ENCODE measurements at regions not wholly inside any gene's neighbourhood (a gene's known extent, or its start where the extent isn't known, plus 50 kb on each side); places are given as distances from the start of the nearest gene placed in this dataset.
A peak's percentile ranks its signal among the peaks of the same experiment; 100 is the strongest.

DNA sequence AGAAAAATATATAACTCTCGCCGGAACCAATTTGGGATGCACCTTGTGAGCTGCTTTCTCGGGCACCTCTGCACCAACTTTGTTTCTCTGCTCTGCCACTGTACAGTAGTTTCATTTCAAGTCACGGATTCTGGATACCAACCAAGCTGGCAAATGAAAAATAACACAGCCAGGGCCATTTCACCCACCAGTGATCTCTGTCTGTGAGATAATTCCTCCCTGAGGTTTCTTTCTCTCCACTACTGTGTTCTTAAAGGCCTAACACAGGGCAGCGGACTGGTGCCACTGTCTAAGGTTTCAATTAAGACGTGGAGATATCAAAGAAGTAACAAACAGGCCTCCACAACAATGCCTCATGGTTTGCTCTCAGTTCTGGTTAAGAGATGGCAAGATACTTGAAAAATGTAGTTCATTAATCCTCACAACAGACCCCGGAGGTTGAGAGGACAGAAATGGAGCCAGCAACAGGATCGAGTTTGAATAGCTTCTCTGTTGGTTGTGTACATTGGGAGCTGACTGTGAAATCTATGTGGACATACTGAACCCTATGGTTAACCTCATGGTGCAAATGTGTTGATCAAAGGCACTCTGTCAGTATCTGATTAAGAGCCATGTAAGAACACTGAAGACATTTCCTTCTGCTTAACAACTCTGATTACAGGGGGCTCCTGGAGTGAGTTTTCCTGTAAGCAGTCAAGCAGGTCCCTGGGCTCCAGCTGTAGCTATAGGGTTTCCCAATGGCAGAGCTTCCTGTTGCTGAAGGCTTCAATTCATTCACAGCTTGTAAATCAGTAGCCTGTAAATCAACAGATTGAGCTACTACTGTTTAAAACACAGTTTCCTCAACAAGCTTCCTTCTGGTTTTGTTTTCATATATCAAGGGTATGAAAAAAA is 470.5 kb downstream of the EPHA3 start:
- Histone ChIP-seq H3K36me3 (ENCODE audit: control insufficient read depth, insufficient read depth, low read length) (no peaks in the 10 kb centered on the region), H3K4me3 (ENCODE audit: low read depth, low read length) (no peak overlapping the region), H3K4me1 (ENCODE audit: control insufficient read depth, insufficient read depth, low read length) (no peaks in the 10 kb centered on the region), H3K9me3 (ENCODE audit: control insufficient read depth, insufficient read depth, low read length) (no peaks in the 10 kb centered on the region), H3K27ac (ENCODE audit: low read depth, low read length) (no peak overlapping the region), H3K27me3 (ENCODE audit: control insufficient read depth, insufficient read depth, low read length) (peaks cover 9% of the 10 kb centered on the region)
- peak; percentile 5 to 73 (median 18) for DNase-seq (ENCODE audit: low read depth in 4 of 6, low spot score in 6 of 6)
- WGBS (ENCODE audit: insufficient coverage), result 44% methylated on average over 5 of the region's 8 CpGs

GRCh38 chr3:89580859-89581258 is 473.4 kb downstream of the EPHA3 start:
- Histone ChIP-seq H3K36me3 (ENCODE audit: control insufficient read depth, insufficient read depth, low read length) (no peaks in the 10 kb centered on the region), H3K27ac (ENCODE audit: low read depth, low read length) (no peak overlapping the region), H3K4me3 (ENCODE audit: low read depth, low read length) (no peak overlapping the region), H3K9me3 (ENCODE audit: control insufficient read depth, insufficient read depth, low read length) (no peaks in the 10 kb centered on the region), H3K27me3 (ENCODE audit: control insufficient read depth, insufficient read depth, low read length) (peaks cover 9% of the 10 kb centered on the region), H3K4me1 (ENCODE audit: control insufficient read depth, insufficient read depth, low read length) (no peaks in the 10 kb centered on the region)
- WGBS (ENCODE audit: insufficient coverage), result no CpG with 5 or more reads among the region's 3 CpGs
- no peak for DNase-seq (ENCODE audit: low read depth in 4 of 6, low spot score in 6 of 6)

- H3K9me3 ChIP-seq (ENCODE audit: control insufficient read depth, insufficient read depth, low read length), result no peaks in the 10 kb centered on the region
- H3K4me1 ChIP-seq (ENCODE audit: control insufficient read depth, insufficient read depth, low read length), result no peaks in the 10 kb centered on the region
- no CpG with 5 or more reads among the region's 3 CpGs for WGBS (ENCODE audit: insufficient coverage)
- H3K27ac ChIP-seq (ENCODE audit: low read depth, low read length), result no peak overlapping the region
- H3K27me3 ChIP-seq (ENCODE audit: control insufficient read depth, insufficient read depth, low read length), result peaks cover 9% of the 10 kb centered on the region
- H3K4me3 ChIP-seq (ENCODE audit: low read depth, low read length), result no peak overlapping the region
- DNase-seq (ENCODE audit: low read depth in 4 of 6, low spot score in 6 of 6), result no peak
- H3K36me3 ChIP-seq (ENCODE audit: control insufficient read depth, insufficient read depth, low read length), result no peaks in the 10 kb centered on the region
Measured at GRCh38 chr3:89584398-89584797, 477.0 kb downstream of the EPHA3 start.

DNA sequence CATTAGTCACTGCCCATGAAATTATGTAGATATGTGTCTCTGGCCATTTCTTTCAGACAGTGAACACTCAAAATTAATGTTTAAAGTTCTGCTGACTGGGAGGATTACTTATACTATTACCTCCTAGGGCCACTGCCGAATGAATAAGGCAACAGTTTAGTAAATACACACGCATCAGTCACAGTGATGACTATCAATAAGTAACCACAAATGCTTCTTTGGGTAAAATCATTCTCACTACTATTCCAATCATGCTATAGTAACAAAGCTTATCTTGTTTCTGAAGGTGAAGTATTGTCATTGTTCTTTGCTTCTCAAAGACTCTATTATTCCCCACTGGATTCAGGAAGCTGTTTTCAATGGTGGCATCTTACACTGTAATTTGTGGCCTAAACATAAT is 478.8 kb downstream of the EPHA3 start:
- H3K36me3 ChIP-seq (ENCODE audit: control insufficient read depth, insufficient read depth, low read length), result no peaks in the 10 kb centered on the region
- no peaks in the 10 kb centered on the region for H3K27me3 ChIP-seq (ENCODE audit: control insufficient read depth, insufficient read depth, low read length)
- no peak overlapping the region for H3K4me3 ChIP-seq (ENCODE audit: low read depth, low read length)
- no peaks in the 10 kb centered on the region for H3K4me1 ChIP-seq (ENCODE audit: control insufficient read depth, insufficient read depth, low read length)
- H3K9me3 ChIP-seq (ENCODE audit: control insufficient read depth, insufficient read depth, low read length), result no peaks in the 10 kb centered on the region
- no CpG with 5 or more reads among the region's 2 CpGs for WGBS (ENCODE audit: insufficient coverage)
- no peak overlapping the region for H3K27ac ChIP-seq (ENCODE audit: low read depth, low read length)
- no peak for DNase-seq (ENCODE audit: low read depth in 4 of 6, low spot score in 6 of 6)

DNA sequence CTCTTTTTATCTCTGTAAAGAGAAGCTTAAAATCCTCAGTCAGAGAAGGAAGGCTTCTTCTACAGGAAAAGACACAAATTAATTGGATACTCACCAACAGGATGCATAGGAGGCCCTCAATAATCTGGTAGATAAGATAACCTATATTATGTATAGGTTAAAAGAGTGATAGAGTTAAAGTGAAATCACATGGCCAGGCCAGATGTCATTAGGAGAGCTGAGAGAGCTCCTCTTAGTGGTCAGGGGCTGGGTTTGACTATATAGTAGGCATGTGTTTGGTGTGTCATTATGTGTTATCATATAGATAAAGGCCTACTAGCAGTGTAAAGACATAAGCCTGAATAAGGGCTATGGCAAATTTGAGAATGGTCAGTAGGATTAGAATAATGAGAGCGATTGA is 479.3 kb downstream of the EPHA3 start:
- Histone ChIP-seq H3K36me3 (ENCODE audit: control insufficient read depth, insufficient read depth, low read length) (no peaks in the 10 kb centered on the region), H3K9me3 (ENCODE audit: control insufficient read depth, insufficient read depth, low read length) (no peaks in the 10 kb centered on the region), H3K4me3 (ENCODE audit: low read depth, low read length) (no peak overlapping the region), H3K4me1 (ENCODE audit: control insufficient read depth, insufficient read depth, low read length) (no peaks in the 10 kb centered on the region), H3K27ac (ENCODE audit: low read depth, low read length) (no peak overlapping the region), H3K27me3 (ENCODE audit: control insufficient read depth, insufficient read depth, low read length) (no peaks in the 10 kb centered on the region)
- no peak for DNase-seq (ENCODE audit: low read depth in 4 of 6, low spot score in 6 of 6)
- WGBS (ENCODE audit: insufficient coverage), result 100% methylated on average over 1 of the region's 1 CpG

DNA sequence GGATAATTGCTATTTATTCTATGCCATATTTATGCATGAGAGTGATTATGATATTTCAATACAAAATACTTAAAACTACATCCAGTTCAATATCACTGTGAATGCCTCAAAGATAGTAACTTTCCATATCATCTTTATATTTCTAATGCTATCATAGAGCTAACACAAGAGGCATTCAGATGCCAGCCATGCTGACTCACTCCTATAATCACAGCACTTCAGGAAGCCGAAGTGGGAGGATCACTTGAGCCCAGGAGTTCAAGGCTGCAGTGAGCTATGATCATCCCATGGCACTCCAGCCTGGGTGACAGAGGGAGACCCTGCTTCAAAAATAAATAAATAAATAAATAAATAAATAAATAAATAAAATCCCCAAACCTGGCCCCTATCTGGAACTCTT is 498.7 kb downstream of the EPHA3 start:
- Histone ChIP-seq H3K9me3 (ENCODE audit: control insufficient read depth, insufficient read depth, low read length) (no peaks in the 10 kb centered on the region), H3K36me3 (ENCODE audit: control insufficient read depth, insufficient read depth, low read length) (no peaks in the 10 kb centered on the region), H3K4me1 (ENCODE audit: control insufficient read depth, insufficient read depth, low read length) (no peaks in the 10 kb centered on the region), H3K27ac (ENCODE audit: low read depth, low read length) (no peak overlapping the region), H3K27me3 (ENCODE audit: control insufficient read depth, insufficient read depth, low read length) (no peaks in the 10 kb centered on the region), H3K4me3 (ENCODE audit: low read depth, low read length) (no peak overlapping the region)
- WGBS (ENCODE audit: insufficient coverage), result no CpG with 5 or more reads among the region's 1 CpG
- no peak for DNase-seq (ENCODE audit: low read depth in 4 of 6, low spot score in 6 of 6)

DNA sequence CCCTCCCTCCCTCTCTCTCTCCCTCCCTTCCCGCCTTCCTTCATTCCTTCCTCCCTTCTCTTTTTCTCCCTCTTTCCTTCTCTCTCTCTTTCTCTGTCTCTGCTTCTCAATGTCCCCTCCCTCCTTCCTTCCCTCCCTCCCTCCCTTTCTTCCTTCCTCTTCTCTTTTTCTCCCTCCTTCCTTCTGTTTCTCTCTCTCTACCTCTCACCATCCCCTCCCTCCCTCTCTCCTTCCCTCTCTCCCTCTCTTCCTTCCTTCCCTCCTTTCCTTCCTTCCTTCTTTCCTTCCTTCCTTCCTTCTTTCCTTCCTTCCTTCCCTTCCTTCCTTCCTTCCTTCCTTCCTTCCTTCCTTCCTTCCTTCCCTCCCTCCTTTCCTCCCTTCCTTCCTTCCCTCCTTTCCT is 504.6 kb downstream of the EPHA3 start:
- Histone ChIP-seq H3K4me3 (ENCODE audit: low read depth, low read length) (no peak overlapping the region), H3K27ac (ENCODE audit: low read depth, low read length) (no peak overlapping the region), H3K9me3 (ENCODE audit: control insufficient read depth, insufficient read depth, low read length) (no peaks in the 10 kb centered on the region), H3K27me3 (ENCODE audit: control insufficient read depth, insufficient read depth, low read length) (no peaks in the 10 kb centered on the region), H3K36me3 (ENCODE audit: control insufficient read depth, insufficient read depth, low read length) (no peaks in the 10 kb centered on the region), H3K4me1 (ENCODE audit: control insufficient read depth, insufficient read depth, low read length) (no peaks in the 10 kb centered on the region)
- DNase-seq (ENCODE audit: low read depth in 4 of 6, low spot score in 6 of 6), result no peak
- WGBS (ENCODE audit: insufficient coverage), result no CpG with 5 or more reads among the region's 1 CpG

DNA sequence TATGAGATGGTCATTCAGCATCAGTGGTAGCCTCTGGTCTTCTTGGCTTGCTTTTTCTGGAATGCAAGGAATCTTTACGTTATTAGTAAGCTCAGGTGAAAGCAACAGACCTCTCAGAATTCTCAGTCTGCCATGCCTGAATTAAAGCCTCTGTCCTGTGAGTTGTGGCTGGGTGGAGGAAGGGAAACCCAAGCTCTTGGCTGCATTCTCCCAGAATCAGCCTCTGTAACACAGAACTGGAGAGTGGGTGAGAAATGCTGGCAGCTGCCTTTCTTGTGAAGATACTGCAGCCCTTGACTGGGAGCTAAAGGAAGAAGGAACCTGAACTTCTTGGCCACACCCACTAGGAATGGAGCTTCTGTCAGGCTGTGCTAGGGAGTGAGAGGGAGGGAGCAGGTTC is 505.8 kb downstream of the EPHA3 start:
- Histone ChIP-seq H3K4me1 (ENCODE audit: control insufficient read depth, insufficient read depth, low read length) (no peaks in the 10 kb centered on the region), H3K36me3 (ENCODE audit: control insufficient read depth, insufficient read depth, low read length) (no peaks in the 10 kb centered on the region), H3K4me3 (ENCODE audit: low read depth, low read length) (no peak overlapping the region), H3K9me3 (ENCODE audit: control insufficient read depth, insufficient read depth, low read length) (no peaks in the 10 kb centered on the region), H3K27me3 (ENCODE audit: control insufficient read depth, insufficient read depth, low read length) (no peaks in the 10 kb centered on the region), H3K27ac (ENCODE audit: low read depth, low read length) (no peak overlapping the region)
- 60% methylated on average over 1 of the region's 1 CpG for WGBS (ENCODE audit: insufficient coverage)
- no peak for DNase-seq (ENCODE audit: low read depth in 4 of 6, low spot score in 6 of 6)

- no peaks in the 10 kb centered on the region for H3K27me3 ChIP-seq (ENCODE audit: control insufficient read depth, insufficient read depth, low read length)
- no peak overlapping the region for H3K4me3 ChIP-seq (ENCODE audit: low read depth, low read length)
- no peaks in the 10 kb centered on the region for H3K9me3 ChIP-seq (ENCODE audit: control insufficient read depth, insufficient read depth, low read length)
- no peak for DNase-seq (ENCODE audit: low read depth in 4 of 6, low spot score in 6 of 6)
- H3K4me1 ChIP-seq (ENCODE audit: control insufficient read depth, insufficient read depth, low read length), result no peaks in the 10 kb centered on the region
- no peaks in the 10 kb centered on the region for H3K36me3 ChIP-seq (ENCODE audit: control insufficient read depth, insufficient read depth, low read length)
- WGBS (ENCODE audit: insufficient coverage), result no CpG with 5 or more reads among the region's 1 CpG
- no peak overlapping the region for H3K27ac ChIP-seq (ENCODE audit: low read depth, low read length)
Measured at GRCh38 chr3:89617706-89618105, 510.3 kb downstream of the EPHA3 start.

GRCh38 chr3:89619263-89619662 is 511.8 kb downstream of the EPHA3 start:
- H3K36me3 ChIP-seq (ENCODE audit: control insufficient read depth, insufficient read depth, low read length), result no peaks in the 10 kb centered on the region
- no peak overlapping the region for H3K27ac ChIP-seq (ENCODE audit: low read depth, low read length)
- H3K9me3 ChIP-seq (ENCODE audit: control insufficient read depth, insufficient read depth, low read length), result no peaks in the 10 kb centered on the region
- no peak for DNase-seq (ENCODE audit: low read depth in 4 of 6, low spot score in 6 of 6)
- WGBS (ENCODE audit: insufficient coverage), result no CpG with 5 or more reads among the region's 1 CpG
- H3K4me1 ChIP-seq (ENCODE audit: control insufficient read depth, insufficient read depth, low read length), result no peaks in the 10 kb centered on the region
- H3K27me3 ChIP-seq (ENCODE audit: control insufficient read depth, insufficient read depth, low read length), result no peaks in the 10 kb centered on the region
- H3K4me3 ChIP-seq (ENCODE audit: low read depth, low read length), result no peak overlapping the region
